Ovary (tissue), 7 donors: ENCODE measurements at regions not wholly inside any gene's neighbourhood (a gene's known extent, or its start where the extent isn't known, plus 50 kb on each side); places are given as distances from the start of the nearest gene placed in this dataset.

ENCODE experiments used
- DNase-seq, 5 donors: peaks; one replicate each; pipeline ENCODE4 v3.0.0-alpha.2; 2019 to 2020
- H3K27ac ChIP-seq, 2 donors: fragments of 200-600 bp; one replicate each; pipeline versions ENCODE4 v1.5.1 to v1.8.0; 2019 to 2022
- H3K27me3 ChIP-seq: fragments of 200-600 bp; one replicate; pipeline ENCODE4 v1.8.0; 2022
- H3K36me3 ChIP-seq: fragments of 200-600 bp; sonication (generic); one replicate; pipeline ENCODE4 v1.5.1; 2019
- H3K4me1 ChIP-seq: one replicate; pipeline ENCODE4 v1.8.1; 2013; ENCODE audit warnings: mild to moderate bottlenecking, moderate library complexity; ENCODE audit not compliant: insufficient read depth
- H3K4me3 ChIP-seq: fragments of 200-600 bp; sonication (generic); one replicate; pipeline ENCODE4 v1.5.1; 2017
- H3K9me3 ChIP-seq, 2 donors: fragments of 200-600 bp in 1 of 2; sonication (generic) in 1 of 2; one replicate each; pipeline versions ENCODE4 v1.5.1 to v1.8.1; 2013 to 2019; ENCODE audit warnings: mild to moderate bottlenecking in 1 of 2, moderate library complexity in 1 of 2
- CTCF ChIP-seq, 3 donors: fragments of 450-650 bp in 2 of 3; fragments of 200-600 bp in 1 of 3; IDR thresholded peaks; one replicate each; pipeline versions ENCODE4 v1.5.1 to v1.8.0; 2016 to 2022; ENCODE audit warnings: antibody characterized with exemption in 3 of 3, mild to moderate bottlenecking in 1 of 3
- EP300 ChIP-seq: sonication (generic); formaldehyde crosslinking; IDR thresholded peaks from one replicate; pipeline ENCODE4 v1.6.1; 2017; ENCODE audit warnings: antibody characterized with exemption
- POLR2A ChIP-seq: fragments of 450-650 bp; IDR thresholded peaks from one replicate; pipeline ENCODE4 v1.6.1; 2017; ENCODE audit warnings: antibody characterized with exemption, mild to moderate bottlenecking, moderate library complexity
- WGBS, 3 donors: extraction: QIAGEN DNeasy Blood & Tissue Kit in 1 of 3; methylation state at CpG; one replicate each; pipeline versions ENCODE4 v1.1.5 to v1.1.7; 2013 to 2017; 5-methylcytosine and 5-hydroxymethylcytosine counted together
- intact Hi-C, 4 donors: fragments of 100-400 bp; cut with DNase I; formaldehyde crosslinking; loops; one replicate each; pipeline versions ENCODE4 v1.11.0 to v1.15.1; 2022 to 2023
- donor health status: DM: no; HTN: no; CAD: no; lungs with moderate emphysema.
- donor health status: DM: no; HTN: no; CAD: no.
- donor health status: Bipolar disorder and iron deficiency.
- donor health status: DM: no; HTN: no; CAD: no.
- donor health status: DM: yes; HTN: yes; CAD: no.

GRCh38 chr5:56412601-56413379 lies 179.7 kb upstream of the ANKRD55 start:
- intact Hi-C loops: no loop called here
- TF ChIP-seq EP300 (no peak), CTCF (IDR thresholded peaks at IDR 0.05) (no peak), POLR2A (no peak)
- Histone ChIP-seq H3K27ac (no peak overlapping the region), H3K36me3 (no peaks in the 10 kb centered on the region), H3K9me3 (no peaks in the 10 kb centered on the region), H3K4me3 (no peak overlapping the region), H3K4me1 (peaks cover 2% of the 10 kb centered on the region), H3K27me3 (no peaks in the 10 kb centered on the region)
- no peak for DNase-seq
- WGBS, 3 donors: 73 to 76% (median 74%) methylated on average over 9 of the region's 9 CpGs

- DNase-seq: no peak
- TF ChIP-seq CTCF (IDR thresholded peaks at IDR 0.05) (no peak), EP300 (no peak), POLR2A (no peak)
- no peak overlapping the region for H3K27ac ChIP-seq
- no peak overlapping the region for H3K4me3 ChIP-seq
- H3K9me3 ChIP-seq: no peaks in the 10 kb centered on the region
- H3K27me3 ChIP-seq: no peaks in the 10 kb centered on the region
- WGBS, 3 donors: 94 to 96% (median 95%) methylated on average over 6 of the region's 6 CpGs
- peaks cover 2% of the 10 kb centered on the region for H3K4me1 ChIP-seq
- intact Hi-C loops: no loop called here
- no peaks in the 10 kb centered on the region for H3K36me3 ChIP-seq
Observed at GRCh38 chr5:56410696-56411095, 177.6 kb upstream of the ANKRD55 start.

GRCh38 chr5:56409331-56410190 lies 176.4 kb upstream of the ANKRD55 start:
- no peak for DNase-seq
- no peaks in the 10 kb centered on the region for H3K9me3 ChIP-seq
- no peaks in the 10 kb centered on the region for H3K4me1 ChIP-seq
- 71 to 74% (median 71%) methylated on average over 13 of the region's 13 CpGs for WGBS, 3 donors
- TF ChIP-seq CTCF (IDR thresholded peaks at IDR 0.05): no peak
- no peak for TF ChIP-seq POLR2A
- no peak for TF ChIP-seq EP300
- no peaks in the 10 kb centered on the region for H3K27me3 ChIP-seq
- intact Hi-C loops: loop anchor here in 1 of 4 donors (5.0 kb wide), 1 partner anchor 1882 kb away; no protein-coding TSS in a partner anchor
- H3K4me3 ChIP-seq: no peak overlapping the region
- H3K27ac ChIP-seq: no peak overlapping the region
- no peaks in the 10 kb centered on the region for H3K36me3 ChIP-seq

GRCh38 chr5:56406838-56407237 lies 173.7 kb upstream of the ANKRD55 start:
- TF ChIP-seq POLR2A (no peak), CTCF (IDR thresholded peaks at IDR 0.05) (no peak), EP300 (no peak)
- Histone ChIP-seq H3K27ac (no peak overlapping the region), H3K4me1 (no peaks in the 10 kb centered on the region), H3K36me3 (no peaks in the 10 kb centered on the region), H3K4me3 (no peak overlapping the region), H3K9me3 (no peaks in the 10 kb centered on the region), H3K27me3 (no peaks in the 10 kb centered on the region)
- no peak for DNase-seq
- WGBS, 3 donors: 85 to 89% (median 87%) methylated on average over 2 of the region's 2 CpGs
- intact Hi-C loops: loop anchor here in 1 of 4 donors (5.0 kb wide), 1 partner anchor 1880 kb away; no protein-coding TSS in a partner anchor
